ENCODE measurements at regions not wholly inside any gene's neighbourhood (a gene's known extent, or its start where the extent isn't known, plus 50 kb on each side); places are given as distances from the start of the nearest gene placed in this dataset.

DNA sequence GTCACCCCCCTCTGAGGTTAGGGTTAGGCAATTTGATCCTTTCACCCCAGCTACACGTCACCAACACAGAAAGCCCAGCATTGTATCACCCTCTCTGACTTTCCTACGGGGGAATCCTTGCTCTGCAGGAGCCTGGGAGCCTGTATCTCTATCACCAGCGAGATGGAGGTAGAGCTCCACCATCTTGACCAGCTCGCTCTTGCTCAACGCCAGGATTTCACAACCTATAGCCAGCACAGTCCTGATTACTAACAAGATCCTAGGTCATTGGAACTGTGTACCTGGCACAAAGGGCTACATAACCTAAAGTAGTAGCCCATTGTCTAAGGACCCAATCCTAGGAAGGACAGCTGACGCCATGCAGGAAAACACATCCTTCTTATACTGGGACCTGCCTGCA lies 66.1 kb downstream of the DMRTA2 start:
- TF ChIP-seq, protein P1, sequence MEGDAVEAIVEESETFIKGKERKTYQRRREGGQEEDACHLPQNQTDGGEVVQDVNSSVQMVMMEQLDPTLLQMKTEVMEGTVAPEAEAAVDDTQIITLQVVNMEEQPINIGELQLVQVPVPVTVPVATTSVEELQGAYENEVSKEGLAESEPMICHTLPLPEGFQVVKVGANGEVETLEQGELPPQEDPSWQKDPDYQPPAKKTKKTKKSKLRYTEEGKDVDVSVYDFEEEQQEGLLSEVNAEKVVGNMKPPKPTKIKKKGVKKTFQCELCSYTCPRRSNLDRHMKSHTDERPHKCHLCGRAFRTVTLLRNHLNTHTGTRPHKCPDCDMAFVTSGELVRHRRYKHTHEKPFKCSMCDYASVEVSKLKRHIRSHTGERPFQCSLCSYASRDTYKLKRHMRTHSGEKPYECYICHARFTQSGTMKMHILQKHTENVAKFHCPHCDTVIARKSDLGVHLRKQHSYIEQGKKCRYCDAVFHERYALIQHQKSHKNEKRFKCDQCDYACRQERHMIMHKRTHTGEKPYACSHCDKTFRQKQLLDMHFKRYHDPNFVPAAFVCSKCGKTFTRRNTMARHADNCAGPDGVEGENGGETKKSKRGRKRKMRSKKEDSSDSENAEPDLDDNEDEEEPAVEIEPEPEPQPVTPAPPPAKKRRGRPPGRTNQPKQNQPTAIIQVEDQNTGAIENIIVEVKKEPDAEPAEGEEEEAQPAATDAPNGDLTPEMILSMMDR (IDR thresholded peaks at IDR 0.05): no peak
- TF ChIP-seq POLR2A (IDR thresholded peaks at IDR 0.05): no peak

Data from vagina (tissue), 2 donors.